TTC549 (cell line): ENCODE measurements at regions not wholly inside any gene's neighbourhood (a gene's known extent, or its start where the extent isn't known, plus 50 kb on each side); places are given as distances from the start of the nearest gene placed in this dataset.
"Not testable (repeated sequence)": the region's sequence is repeated elsewhere in the genome, so short reads cannot be mapped to it uniquely, and the experiment has no call there.

Experiments used
- FAIRE-seq: peaks from 2 replicates; lab custom pipeline; 2012; peaks lifted over from hg19 to GRCh38; lab: Jason Lieb, UNC

GRCh38 chr2:194745557-194746146 is 911.4 kb upstream of the SLC39A10 start:
- FAIRE-seq = no peak

GRCh38 chr2:194742706-194743105 is 914.3 kb upstream of the SLC39A10 start:
- FAIRE-seq = no peak

DNA sequence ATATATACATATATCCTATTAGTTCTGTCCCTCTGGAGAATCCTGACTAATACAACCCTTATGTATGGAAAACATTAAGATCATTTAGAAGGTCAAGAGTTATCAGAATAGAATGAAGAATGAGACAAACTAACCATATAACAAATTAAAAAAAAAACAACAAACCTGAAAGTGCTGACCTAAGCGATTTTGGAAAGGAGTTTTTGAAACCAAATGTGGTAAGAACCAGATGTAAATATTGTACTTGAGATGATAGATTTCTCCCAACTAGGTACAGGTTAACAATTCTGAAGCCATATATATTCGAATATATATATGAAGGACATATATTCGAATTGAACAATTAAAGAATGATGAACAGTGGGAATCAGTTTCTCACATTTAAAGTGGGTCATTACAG is 917.8 kb upstream of the SLC39A10 start:
- no peak for FAIRE-seq

DNA sequence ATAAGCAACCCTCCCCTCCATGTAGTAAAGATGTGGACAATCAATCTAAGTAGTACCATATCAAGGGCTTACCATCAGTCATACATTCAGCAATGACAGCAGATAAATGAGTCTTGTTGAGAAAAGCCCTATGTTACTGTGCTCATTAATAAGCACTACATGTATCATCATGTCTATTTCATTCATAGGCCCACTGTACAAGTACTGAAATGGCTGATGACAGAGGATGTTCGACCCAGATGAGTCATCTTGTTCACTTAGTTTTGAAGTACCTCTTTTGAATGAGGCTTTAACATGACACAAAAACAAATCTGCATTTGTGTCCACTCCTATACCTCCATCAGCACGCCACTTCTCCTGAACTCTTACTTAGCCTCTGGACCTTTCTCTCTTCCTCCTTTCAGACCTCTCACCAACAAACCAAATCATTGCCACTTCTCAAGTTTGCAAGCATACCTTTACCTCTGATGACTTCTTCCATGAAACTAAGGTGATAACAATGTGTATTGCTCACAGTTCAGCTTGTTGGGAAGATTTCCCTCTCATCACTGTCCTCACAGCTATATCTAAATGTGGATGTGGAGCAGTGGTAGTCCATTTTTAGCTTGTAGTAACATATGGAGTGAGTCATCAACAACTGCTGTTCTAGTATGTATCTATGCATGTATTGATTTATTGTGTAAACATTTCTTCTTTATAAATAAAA is 921.0 kb upstream of the SLC39A10 start:
- no peak for FAIRE-seq

DNA sequence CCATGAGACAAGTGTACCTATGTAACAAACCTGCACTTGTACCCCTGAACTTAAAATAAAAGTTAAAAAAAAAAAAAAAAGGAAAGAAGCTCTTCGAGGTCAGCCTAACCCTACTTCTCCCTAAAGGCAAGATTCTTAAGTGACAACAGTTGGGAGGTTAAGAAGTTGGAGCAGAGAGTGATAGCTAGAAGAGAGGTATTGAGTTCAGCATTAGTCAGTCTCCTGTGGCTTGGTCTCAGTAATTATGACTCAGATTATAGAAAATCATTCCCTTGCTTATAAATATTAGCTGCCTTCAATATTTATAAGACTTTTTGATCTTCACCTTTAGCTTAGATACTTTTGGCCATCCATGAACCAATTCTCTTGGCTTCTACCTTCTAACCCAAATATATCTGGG is 926.8 kb upstream of the SLC39A10 start:
- FAIRE-seq = no peak

- no peak for FAIRE-seq
Measured at GRCh38 chr2:194725169-194725568, 931.9 kb upstream of the SLC39A10 start.

DNA sequence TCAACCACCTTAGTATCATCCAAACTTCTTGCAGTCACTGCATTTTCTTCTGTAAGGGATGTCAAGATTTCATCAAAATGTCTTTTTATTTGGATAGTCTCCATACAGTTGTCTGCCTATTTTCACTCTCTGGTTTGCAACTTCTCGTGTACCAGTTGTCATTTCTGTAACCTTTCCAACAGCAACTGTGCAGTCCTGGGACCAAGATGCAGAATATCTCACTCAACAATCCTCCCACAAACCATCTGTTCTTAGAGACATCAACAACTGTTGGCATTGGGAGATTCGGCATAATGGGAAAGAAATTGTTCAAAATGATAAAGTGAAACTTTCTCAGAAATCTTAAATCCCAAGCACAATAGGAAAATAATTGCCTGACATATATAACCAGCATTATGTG is 933.6 kb upstream of the SLC39A10 start:
- no peak for FAIRE-seq

- FAIRE-seq = no peak
Measured at GRCh38 chr2:194721227-194721626, 935.8 kb upstream of the SLC39A10 start.

GRCh38 chr2:194720462-194720861 is 936.6 kb upstream of the SLC39A10 start:
- FAIRE-seq = no peak

GRCh38 chr2:194718881-194719280 is 938.1 kb upstream of the SLC39A10 start:
- no peak for FAIRE-seq

- no peak for FAIRE-seq
Measured at GRCh38 chr2:194714541-194714940, 942.5 kb upstream of the SLC39A10 start.

- FAIRE-seq = no peak
Measured at GRCh38 chr2:194709840-194710239, 947.2 kb upstream of the SLC39A10 start.

- FAIRE-seq = no peak
Measured at GRCh38 chr2:194706179-194706578, 950.8 kb upstream of the SLC39A10 start.

- no peak for FAIRE-seq
Measured at GRCh38 chr2:194705398-194705797, 951.6 kb upstream of the SLC39A10 start.

DNA sequence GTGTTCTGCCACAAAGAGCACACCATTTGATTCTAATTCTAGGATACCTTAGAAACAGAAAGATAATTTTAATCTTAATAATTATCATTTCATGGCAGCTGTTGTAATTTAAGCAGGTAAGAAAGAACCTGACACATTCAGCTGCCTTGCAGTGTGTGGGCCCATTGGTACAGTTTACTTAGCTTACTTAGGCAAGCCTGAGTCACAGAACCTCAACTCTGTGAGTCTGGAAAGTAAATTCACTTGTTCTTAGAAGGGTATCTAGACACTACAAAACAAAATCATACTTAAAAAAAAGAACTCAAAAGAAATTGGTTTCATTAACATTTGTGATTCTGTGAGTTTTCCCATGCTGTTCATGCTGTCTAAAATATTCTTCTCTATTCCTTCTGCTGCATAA is 956.3 kb upstream of the SLC39A10 start:
- no peak for FAIRE-seq

DNA sequence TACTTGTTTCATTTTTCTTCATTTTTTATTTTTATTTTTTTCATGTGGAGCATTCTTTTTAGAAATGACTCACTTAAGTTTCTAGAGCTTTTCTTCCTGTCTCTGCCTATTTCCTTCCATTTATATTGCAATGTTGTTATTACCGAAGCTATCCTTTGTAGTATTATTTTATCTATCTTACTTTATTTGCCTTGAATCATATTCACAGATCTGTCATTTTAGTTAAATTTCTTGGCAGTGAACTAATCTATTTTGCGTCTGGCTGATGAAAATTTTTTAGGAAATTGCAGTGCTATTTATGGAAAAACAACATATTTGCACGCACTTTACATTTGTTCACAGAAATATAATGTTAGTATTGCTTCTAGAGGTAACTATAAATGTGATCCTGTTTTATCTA is 956.9 kb upstream of the SLC39A10 start:
- FAIRE-seq = no peak

DNA sequence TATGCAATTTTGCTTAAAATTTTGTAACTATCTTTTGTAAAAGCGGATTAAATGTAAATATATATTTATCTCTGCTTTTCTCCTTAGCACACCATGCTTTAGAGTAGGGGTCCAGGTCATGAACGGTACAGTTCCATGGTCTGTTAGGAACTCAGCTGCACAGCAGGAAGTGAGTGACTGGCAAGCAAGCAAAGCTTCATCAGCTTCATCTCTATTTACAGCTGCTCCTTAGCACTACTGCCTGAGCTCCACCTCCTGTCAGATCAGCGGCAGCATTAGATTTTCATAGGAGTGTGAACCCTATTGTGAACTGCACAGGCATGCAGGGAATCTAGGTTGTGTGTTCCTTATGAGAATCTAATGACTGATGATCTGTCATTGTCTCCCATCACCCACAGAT is 959.0 kb upstream of the SLC39A10 start:
- FAIRE-seq = no peak

DNA sequence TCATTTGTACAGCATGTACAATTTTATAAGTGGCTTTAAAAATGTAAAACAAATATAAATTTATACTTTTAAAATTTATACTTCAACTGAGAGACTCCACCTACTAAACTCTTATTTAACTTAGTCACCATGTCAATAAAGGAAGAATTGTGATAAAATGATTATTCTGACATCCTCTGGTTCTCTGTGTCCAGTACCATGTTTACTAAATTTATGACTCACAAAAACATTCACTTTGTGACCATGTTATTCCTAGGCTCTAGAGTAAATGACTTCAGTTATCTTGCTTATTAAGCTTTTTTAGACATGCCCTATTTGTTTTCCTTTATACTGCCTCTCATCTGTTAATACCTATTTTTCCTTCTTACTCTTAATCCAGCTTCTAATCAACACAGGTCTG is 959.6 kb upstream of the SLC39A10 start:
- no peak for FAIRE-seq

DNA sequence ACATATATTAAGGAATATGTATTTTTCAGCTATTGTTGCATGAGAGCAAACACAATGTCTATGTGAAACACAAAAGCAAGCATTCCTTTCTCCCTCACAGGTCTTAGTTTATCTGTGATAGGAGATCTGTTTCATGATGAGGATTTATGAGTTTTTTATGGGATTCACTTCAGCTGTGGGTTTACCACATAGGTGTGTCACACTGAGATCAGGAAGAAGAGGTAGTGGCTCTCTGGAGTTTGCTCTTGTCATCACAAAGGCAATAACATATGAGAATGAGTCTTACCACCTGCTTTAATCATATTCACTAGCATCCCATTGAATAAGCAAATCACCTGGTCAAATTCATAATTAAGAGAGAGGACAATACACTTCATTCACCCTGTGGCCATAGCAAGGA is 960.3 kb upstream of the SLC39A10 start:
- FAIRE-seq = no peak

DNA sequence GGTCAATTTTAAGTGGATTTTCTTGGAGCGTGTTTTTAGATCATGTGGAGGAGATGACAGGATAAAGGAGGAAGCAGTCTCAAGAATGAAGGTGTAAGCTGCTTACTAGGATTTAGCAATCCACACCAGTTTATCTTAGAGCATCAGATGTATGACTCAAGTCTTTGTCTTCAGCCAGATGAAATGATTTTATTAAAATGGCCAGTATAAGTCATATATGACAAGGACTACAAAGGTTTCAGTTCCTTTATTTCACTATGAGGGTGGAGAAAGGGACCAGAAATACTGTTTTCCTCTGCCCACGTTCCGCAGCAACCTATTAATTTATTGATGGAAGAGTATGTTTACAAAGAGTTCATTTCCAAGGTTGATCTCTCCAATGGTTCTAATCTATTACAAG is 970.5 kb upstream of the SLC39A10 start:
- no peak for FAIRE-seq

DNA sequence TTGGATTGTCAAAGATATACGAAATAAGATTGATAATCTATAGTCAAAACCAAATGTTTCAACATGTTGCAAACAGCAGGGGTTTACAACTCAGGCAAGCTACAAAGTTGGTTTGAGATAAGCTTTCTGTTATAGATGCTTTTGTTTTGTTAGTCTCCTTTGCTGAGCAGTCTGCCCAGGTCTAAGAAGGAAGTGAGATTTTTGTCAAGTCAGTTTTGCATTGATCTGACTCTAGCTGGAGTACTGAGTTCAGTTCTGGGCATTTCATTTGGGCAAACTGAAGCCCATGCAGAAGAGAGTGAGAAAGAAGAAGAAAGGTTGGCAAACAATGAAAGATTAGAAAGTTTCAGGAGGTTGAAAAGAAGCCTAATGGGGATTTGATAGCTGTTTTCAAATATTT is 983.0 kb upstream of the SLC39A10 start:
- FAIRE-seq = no peak

GRCh38 chr2:194672994-194673393 is 984.0 kb upstream of the SLC39A10 start:
- no peak for FAIRE-seq

DNA sequence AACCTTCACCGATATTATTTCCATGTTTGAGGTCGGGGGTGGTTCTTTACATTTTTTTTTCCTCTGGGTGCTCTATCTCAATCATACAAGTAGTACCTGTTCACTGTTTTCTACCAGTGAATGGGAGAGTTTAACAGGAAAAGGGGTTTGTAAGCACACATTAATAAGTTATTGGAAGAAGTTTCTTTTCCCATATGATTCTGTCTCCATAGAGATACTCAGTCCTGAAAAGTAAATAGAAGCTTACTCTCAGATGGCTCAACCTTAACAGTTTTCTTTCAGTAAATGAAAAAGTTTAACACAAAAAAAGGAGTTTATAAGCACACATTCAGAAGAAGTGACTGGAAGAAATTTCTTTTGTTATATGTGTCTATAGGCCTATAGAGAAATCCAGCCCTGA is 995.6 kb upstream of the SLC39A10 start:
- FAIRE-seq = no peak

DNA sequence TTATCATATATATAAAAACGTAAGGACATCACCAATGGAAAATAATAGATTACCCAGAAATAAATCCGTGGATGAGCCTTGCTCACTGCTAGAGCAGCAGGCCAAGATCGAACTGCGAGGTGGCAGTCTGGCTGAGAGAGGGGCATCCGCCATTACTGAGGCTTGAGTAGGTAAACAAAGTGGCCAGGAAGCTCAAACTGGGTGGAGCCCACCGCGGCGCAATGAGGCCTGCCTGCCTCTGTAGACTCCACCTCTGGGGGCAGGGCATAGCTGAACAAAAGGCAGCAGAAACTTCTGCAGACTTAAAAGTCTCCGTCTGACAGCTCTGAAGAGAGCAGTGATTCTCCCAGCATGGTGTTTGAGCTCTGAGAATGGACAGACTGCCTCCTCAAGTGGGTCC is 1018.0 kb upstream of the SLC39A10 start:
- FAIRE-seq = not testable (repeated sequence)
